Right renal cortex interstitium (tissue), 3 donors: ENCODE measurements at regions not wholly inside any gene's neighbourhood (a gene's known extent, or its start where the extent isn't known, plus 50 kb on each side); places are given as distances from the start of the nearest gene placed in this dataset.
A peak's percentile ranks its signal among the peaks of the same experiment; 100 is the strongest.

Source experiments
- DNase-seq, 3 donors: peaks; one replicate each; pipeline ENCODE4 v3.0.0-alpha.2; 2013; ENCODE audit warnings: low read depth in 3 of 3, low spot score in 2 of 3

DNA sequence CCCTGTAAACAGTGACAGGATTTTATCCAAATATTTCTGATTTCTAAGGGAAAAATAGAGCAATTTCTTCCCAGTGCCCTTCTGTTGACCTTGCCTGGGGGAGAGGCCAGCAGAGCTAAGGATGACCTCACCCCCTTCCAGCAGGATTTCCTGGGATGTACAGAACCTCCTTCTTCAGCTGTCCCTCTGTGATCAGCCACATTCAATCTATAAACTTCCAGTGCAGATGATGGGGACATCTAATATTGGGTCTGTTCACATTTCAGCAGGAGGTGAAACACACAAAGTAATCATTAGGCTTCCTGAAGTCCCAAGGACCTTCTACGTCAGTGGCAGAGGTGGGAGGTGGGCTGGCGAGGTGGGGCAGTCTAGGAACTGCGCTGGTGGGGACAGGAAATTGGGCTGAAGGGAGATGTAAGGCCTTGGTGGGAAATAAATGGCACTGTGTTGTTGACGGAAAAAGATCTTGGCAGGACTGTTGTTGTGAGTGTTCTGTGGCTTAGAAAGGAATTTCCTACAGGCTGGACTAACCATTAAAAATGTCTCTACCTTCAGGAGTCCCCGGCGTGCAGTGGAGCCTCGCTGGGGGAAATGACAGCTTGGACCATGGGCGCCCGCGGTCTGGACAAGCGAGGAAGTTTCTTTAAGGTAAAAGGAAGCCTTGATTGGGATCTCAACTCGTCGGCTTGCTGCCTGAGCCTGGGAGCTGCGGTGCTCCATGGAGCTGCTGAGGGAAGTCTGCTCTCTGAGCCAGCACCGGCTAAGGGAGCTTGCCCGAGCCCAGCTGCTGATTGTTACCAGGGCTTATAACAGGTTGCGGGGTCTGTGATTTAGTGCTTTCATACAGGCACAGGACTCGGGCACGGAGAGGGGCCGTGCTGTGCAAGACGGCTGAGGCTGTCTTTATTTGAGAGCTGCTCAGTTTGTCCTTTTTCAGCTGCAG, 127.9 kb upstream of the NAA20 start:
- DNase-seq, result peak in 1 of 3 donors; percentile 21

DNA sequence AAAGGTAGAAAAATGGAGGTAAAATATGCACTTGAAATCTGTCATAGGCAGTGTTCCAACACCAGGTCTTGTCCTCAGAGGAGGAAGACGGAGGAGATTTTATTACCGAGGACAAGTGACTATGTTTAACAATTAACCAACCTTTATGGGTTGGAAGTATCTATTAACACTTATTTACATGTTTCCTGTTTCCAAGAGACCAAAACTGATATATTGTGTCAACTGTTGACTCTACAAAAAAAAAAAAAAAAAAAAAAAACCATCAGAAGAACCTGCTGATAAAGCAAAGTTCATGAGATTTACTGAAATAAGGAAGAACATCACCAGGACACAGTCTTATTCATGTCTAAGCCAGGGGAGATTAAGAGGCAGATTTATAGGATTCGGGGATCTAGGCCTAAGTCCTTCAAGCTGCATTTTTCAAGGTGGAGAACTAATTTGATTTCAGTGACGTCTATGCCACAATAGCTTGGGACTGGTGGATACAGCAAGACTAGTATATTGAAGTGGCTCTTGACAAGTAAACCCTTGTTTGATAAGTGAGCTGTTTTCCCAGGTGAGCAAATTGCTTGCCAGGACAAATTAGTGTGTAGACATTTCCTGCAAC, 126.6 kb upstream of the NAA20 start:
- no peak for DNase-seq

DNA sequence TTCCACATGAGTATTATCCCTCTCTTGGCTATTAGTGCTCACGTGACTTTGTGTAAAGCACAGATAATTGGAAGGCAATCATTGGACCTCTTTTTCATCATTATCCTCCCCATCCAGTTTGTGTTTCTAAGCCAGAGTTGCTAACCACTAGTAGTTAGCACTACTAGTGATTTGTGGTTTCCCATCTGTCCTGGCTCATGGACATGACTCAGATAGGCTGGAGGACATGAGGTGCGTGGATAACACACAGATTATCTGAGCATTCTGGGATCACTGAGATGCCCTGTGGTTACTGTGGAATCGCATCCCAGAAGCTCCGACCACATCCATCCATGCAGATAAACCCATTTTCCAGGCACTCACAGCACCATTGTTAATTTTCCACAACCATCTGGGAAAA, 123.8 kb upstream of the NAA20 start:
- no peak for DNase-seq

DNA sequence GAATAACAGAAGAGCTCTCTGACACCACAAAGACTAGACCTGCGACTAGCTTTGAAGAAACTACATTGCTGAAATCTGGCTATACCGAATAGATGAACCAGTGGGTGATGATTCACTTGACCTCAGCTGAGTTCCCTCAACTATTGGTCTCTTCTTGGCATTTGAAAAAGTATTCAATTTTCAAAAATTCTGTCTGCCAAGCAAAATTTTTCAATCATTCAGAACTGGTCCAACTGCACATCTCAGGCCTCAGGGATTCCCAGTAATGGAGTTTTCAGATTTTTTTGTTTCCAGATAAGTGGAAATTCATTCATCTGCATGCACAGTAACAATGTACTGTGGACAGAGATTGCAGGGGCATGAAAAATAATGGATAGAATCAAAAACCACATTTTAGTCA, 121.4 kb upstream of the NAA20 start:
- DNase-seq, result no peak

- no peak for DNase-seq
Observed at GRCh38 chr20:19897891-19898290, 119.3 kb upstream of the NAA20 start.

DNA sequence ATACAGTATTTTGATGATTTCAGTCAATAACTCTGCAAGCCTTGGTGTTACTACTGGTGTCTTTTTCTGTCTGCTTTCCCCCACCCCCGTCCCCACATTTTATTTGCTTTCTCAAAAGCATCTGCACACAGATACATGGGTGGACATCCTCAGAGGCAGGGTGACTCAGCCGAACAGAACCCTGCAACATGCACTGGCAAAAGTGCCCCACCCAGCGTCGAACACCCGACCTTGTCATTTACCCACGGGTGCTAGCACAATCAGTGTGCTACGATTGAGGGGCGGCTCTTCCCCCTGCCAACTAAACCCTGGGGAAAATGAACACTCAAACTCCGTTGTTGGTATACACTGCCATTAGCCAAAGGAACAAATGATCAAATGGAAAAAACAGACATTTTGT, 115.9 kb upstream of the NAA20 start:
- no peak for DNase-seq

DNA sequence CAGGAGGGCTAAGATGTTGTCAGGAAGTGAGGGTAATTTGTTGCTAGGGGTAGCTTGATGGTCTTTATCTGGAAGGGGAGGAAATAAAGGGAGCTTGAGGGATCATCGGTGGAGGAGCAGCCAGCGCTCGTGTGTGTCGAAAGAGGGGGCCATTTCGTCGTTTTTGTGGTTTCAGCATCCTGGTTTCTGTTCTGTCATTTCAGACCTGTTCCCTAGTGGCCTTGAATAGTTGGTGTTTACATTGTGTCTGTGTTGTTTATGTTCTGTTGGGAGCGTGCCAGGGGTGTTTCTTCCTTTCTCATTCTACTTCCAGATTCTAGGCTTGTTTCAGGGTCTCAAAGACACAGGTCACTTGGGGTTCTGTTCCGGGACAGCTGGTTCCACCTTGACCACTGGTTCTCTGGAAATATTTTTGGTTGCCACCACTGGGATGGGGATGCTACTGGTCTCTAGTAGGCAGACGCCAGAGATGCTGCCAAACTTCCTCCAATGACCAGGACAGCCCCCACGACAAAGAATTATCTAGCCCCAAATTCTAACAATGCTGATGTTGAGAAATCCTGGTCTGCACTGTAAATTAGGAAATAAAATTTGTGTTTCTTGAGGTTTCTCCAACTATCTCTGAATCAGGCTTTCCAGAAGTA, 113.9 kb upstream of the NAA20 start:
- DNase-seq, result peak in 1 of 3 donors; percentile 39

GRCh38 chr20:19907326-19908056, 109.7 kb upstream of the NAA20 start:
- DNase-seq, result no peak

GRCh38 chr20:19908576-19908975, 108.6 kb upstream of the NAA20 start:
- DNase-seq, result no peak

- DNase-seq, result no peak
Observed at GRCh38 chr20:19909725-19910124, 107.4 kb upstream of the NAA20 start.

- no peak for DNase-seq
Observed at GRCh38 chr20:19911810-19912382, 105.3 kb upstream of the NAA20 start.

DNA sequence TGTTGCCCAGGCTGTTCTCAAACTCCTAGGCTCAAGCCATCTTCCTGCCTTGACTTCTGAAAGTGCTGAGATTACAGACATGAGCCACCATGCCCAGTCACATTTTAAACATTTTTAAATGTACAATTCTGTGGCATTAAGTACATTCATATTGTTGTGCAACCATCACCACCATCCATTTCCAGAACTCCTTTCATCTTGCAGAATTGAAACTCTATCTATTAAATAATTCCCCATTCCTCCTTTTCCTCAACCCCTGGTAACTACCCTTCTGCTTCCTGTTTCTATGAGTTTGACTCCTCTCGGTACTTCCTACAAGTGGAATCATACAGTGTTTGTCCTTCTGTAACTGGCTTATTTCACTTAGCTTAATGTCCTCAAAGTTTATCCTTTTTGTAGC, 103.8 kb upstream of the NAA20 start:
- no peak for DNase-seq

DNA sequence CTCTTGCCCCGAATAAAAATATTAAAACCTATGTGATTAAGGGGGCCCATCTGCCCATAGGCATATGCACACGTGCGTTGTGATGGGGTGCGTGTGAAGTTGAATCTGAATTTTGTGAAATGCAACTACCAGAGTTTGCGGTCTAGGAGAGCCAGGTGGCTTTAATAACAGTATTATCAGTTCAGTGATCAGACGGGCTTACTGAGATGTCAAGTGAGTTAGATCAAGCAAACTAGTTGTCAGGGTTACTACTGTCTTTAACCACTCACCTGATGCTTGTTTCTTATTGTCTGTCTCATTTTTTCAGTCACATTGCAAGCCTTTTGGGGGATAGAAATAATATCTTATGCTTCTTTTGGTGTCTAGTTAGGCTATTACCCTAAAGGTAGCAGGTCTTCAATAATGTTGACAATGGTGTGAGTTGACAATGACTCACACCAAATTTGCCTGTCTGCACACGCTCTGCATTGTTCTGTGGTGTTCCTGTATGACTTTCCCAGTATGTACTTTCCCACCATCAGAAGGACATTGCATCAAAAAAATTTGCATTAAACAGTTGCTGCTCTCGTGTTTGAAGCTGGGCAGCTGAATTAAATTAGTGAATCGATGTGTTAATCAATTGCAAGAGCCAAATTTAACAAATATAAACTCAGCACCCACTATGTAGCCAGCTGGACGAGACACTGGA, 103.1 kb upstream of the NAA20 start:
- DNase-seq, result no peak

DNA sequence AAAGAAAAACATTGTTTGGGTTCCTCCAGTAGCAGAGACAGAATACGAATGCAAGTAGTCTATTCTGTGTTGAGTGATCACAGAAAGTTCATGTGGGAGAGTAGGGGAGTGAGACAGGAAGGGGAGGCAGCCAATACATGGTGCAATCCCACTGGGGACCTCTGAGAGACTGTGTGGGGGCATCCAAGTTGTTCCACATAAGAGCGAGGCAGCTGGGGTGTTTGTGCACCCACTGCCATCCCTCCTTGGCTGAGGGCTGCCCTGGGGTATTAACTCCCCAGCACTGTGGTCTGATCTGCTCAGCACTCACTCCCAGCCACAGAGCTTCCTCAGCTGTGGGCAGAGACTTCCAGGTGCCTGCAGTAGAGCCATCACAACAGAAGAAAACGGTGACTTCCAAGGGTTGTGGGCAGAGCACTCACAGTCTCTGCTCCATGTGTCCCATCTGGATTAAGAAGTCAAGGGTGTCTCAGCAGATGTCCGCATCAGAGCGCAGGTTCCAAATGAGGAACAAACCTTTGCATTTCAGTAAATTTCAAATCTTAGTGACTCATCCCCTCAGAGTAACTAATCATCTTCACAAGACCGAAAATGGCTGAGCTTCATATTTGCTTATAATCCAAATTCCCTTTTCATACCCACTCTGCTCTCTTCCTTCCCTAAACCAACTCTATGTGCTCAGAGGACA, 101.9 kb upstream of the NAA20 start:
- DNase-seq, result no peak

DNA sequence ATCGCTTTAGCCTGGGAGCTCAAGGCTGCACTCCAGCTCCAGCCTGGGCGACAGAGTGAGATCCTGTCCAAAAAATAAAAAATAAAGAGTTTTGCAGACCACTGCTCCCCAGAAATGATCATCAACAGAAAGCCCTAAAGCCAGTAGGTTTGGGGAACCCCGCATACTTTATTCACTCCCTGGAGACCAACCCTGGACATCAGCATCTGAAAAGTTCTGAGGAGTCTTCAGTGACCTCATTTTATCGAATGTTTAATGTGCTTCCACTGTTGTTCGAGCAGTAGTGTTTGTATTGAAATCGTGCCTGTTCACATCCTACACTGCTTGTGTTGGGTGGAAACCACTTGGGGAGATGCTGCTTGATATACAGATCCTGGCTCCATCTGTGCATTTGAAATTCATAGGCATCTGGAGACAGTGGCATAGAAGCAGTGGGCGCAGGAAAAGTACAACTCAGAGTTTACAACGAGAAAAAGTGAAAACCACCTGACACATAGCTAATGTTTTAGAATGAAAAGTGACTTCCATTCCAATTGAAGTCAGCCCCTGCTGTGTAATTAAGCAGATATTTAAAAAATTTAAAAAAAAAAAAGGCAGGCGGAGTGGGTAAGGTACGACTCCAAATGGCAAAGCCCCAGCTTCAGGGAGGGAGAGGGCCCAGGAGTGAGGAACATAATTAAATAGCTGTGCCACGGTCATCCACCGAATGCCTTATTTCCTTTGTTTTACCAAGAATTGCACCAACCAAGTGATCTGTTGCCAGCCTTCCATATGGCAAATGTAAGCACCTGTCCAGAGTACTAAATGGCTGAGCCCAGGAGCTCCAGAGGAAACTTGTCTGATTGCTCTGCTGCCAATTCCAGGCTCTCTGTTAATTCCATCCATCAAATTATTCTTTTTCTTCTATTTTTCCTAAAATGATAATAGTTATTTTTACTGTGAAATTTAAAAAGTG, 100.4 kb upstream of the NAA20 start:
- no peak for DNase-seq

DNA sequence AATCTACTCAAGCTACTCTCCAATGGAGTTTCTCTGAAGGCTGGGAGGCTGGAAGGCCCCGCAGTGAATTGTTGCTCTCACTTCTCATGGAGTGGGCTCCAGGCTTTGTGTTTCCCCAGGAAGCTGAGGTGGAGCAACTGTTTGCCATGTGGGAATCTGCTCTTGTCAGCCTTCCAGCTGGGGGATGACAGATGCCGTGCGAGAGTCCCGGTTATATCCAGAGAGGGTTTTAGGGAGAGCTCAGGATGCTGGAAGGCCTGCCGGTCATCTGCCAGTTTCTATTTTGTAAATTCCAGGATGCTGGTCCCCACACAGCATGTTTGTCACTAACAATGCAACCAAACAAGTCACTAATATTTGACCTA, 98.2 kb upstream of the NAA20 start:
- DNase-seq, result no peak

GRCh38 chr20:19920381-19921138, 96.6 kb upstream of the NAA20 start:
- no peak for DNase-seq

DNA sequence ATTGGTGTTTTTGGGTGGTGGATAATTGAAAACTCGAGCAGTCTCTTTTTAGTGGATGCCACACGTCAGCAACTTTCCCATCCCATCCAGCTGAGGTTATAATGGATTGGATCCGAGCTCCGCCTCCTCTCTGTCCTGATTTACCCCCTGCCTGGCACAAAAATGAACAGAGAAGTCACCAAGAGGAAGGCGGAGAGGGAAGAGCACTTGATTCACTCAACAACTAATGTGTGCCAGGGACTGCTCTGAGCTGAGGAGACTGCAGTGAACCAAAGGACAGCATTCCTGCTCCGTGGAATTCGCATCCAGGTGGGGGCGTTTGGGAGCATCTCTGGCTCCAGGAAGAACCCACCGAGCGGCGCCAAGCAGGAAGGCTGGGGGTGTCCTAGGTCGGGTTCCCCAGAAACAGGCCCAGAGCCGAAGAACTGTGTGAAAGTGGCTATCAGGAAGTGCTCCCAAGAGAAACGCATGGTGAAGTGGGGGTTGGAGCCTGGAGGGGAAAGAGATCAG, 95.8 kb upstream of the NAA20 start:
- no peak for DNase-seq
